ENCODE measurements at regions not wholly inside any gene's neighbourhood (a gene's known extent, or its start where the extent isn't known, plus 50 kb on each side); places are given as distances from the start of the nearest gene placed in this dataset.

- TF ChIP-seq FOXK2 (IDR thresholded peaks at IDR 0.05) = no peak
- no peak for TF ChIP-seq FOXA1 (IDR thresholded peaks at IDR 0.05)
- TF ChIP-seq TARDBP (IDR thresholded peaks at IDR 0.05) = no peak
- TF ChIP-seq CTBP1 (IDR thresholded peaks at IDR 0.05; ENCODE audit: borderline replicate concordance) = no peak
- no peak for TF ChIP-seq FOXM1 (IDR thresholded peaks at IDR 0.05; ENCODE audit: borderline replicate concordance)
- TF ChIP-seq SP1 (IDR thresholded peaks at IDR 0.05) = no peak
Measured at GRCh38 chr2:236963631-236964182, 122.0 kb upstream of the COPS8 start.

Data from HEK293T (cell line).